Epidermal melanocyte (primary cell): ENCODE measurements at regions not wholly inside any gene's neighbourhood (a gene's known extent, or its start where the extent isn't known, plus 50 kb on each side); places are given as distances from the start of the nearest gene placed in this dataset.

Experiments
- DNase-seq: peaks from one replicate; pipeline ENCODE4 v3.0.0; 2011; ENCODE audit warnings: low spot score; ENCODE audit not compliant: insufficient read length

GRCh38 chr14:58697930-58698642 lies 60.3 kb downstream of the DACT1 start:
- no peak for DNase-seq

GRCh38 chr14:58699681-58700205 lies 62.0 kb downstream of the DACT1 start:
- DNase-seq, result no peak

GRCh38 chr14:58701156-58701555 lies 63.4 kb downstream of the DACT1 start:
- DNase-seq, result no peak

GRCh38 chr14:58701604-58702003 lies 63.8 kb downstream of the DACT1 start:
- no peak for DNase-seq

- DNase-seq, result no peak
Observed at GRCh38 chr14:58702441-58703160, 64.8 kb downstream of the DACT1 start.

- no peak for DNase-seq
Observed at GRCh38 chr14:58703161-58703506, 65.4 kb downstream of the DACT1 start.

- DNase-seq, result no peak
Observed at GRCh38 chr14:58705066-58705465, 67.3 kb downstream of the DACT1 start.

- DNase-seq, result no peak
Observed at GRCh38 chr14:58707949-58708348, 70.2 kb downstream of the DACT1 start.

- no peak for DNase-seq
Observed at GRCh38 chr14:58709949-58710348, 72.2 kb downstream of the DACT1 start.

GRCh38 chr14:58711382-58711781 lies 73.6 kb downstream of the DACT1 start:
- no peak for DNase-seq

GRCh38 chr14:58712357-58712756 lies 74.6 kb downstream of the DACT1 start:
- DNase-seq, result no peak

- DNase-seq, result no peak
Observed at GRCh38 chr14:58713677-58714076, 75.9 kb downstream of the DACT1 start.

- no peak for DNase-seq
Observed at GRCh38 chr14:58716706-58717105, 78.9 kb downstream of the DACT1 start.

- DNase-seq, result no peak
Observed at GRCh38 chr14:58717211-58717610, 79.4 kb downstream of the DACT1 start.

- no peak for DNase-seq
Observed at GRCh38 chr14:58717813-58718212, 80.1 kb downstream of the DACT1 start.

- no peak for DNase-seq
Observed at GRCh38 chr14:58718226-58719205, 80.8 kb downstream of the DACT1 start.

- no peak for DNase-seq
Observed at GRCh38 chr14:58721723-58722122, 84.0 kb downstream of the DACT1 start.

- DNase-seq, result no peak
Observed at GRCh38 chr14:58722441-58722840, 84.7 kb downstream of the DACT1 start.

- no peak for DNase-seq
Observed at GRCh38 chr14:58724206-58724605, 86.4 kb downstream of the DACT1 start.

- DNase-seq, result no peak
Observed at GRCh38 chr14:58724702-58725101, 86.9 kb downstream of the DACT1 start.

- DNase-seq, result no peak
Observed at GRCh38 chr14:58725226-58725625, 87.5 kb downstream of the DACT1 start.

- DNase-seq, result no peak
Observed at GRCh38 chr14:58725871-58726270, 88.1 kb downstream of the DACT1 start.
